Panc1 (cell line): ENCODE measurements at regions not wholly inside any gene's neighbourhood (a gene's known extent, or its start where the extent isn't known, plus 50 kb on each side); places are given as distances from the start of the nearest gene placed in this dataset.

Source experiments
- ATAC-seq: fragments of 200-7000 bp; cut with Tn5 transposase; 2 replicates; pipeline ENCODE4 v1.9.1; 2020; ENCODE audit warnings: mild to moderate bottlenecking, moderate library complexity
- BruUV-seq: library from RNA; stranded (reverse); fragments of 400-500 nt; replicated peaks from 2 replicates; lab custom pipeline; 2021; lab: Mats Ljungman, UMichigan
- CTCF ChIA-PET: fragments of 300-600 bp; sonication (Branson Sonifier 250); formaldehyde crosslinking; loops from one replicate; lab custom pipeline; 2022; ENCODE audit warnings: antibody characterized with exemption; lab: Charles Lee
- POLR2A ChIA-PET: fragments of 300-600 bp; sonication (Branson Sonifier 250); formaldehyde crosslinking; loops from one replicate; lab custom pipeline; 2022; ENCODE audit warnings: antibody characterized with exemption; lab: Charles Lee
- DNase-seq: peaks from one replicate; pipeline ENCODE4 v3.0.0-alpha.2; 2010; ENCODE audit warnings: low read depth, low spot score
- H3K27ac ChIP-seq: 2 replicates; pipeline ENCODE4 v1.5.1; 2011; ENCODE audit warnings: mild to moderate bottlenecking, low read length, inconsistent platforms
- H3K27me3 ChIP-seq: fragments of 200-500 bp; sonication (Bioruptor generic); 2 replicates; pipeline ENCODE4 v1.6.0; 2014; ENCODE audit warnings: low read length, inconsistent platforms; ENCODE audit not compliant: control insufficient read depth, insufficient read depth
- H3K36me3 ChIP-seq: fragments of 200-500 bp; sonication (Bioruptor generic); 2 replicates; pipeline ENCODE4 v1.5.1; 2014; ENCODE audit warnings: inconsistent platforms, mild to moderate bottlenecking, low read length, moderate library complexity; ENCODE audit not compliant: control insufficient read depth, insufficient read depth
- H3K4me1 ChIP-seq: 2 replicates; pipeline ENCODE4 v1.5.1; 2011; ENCODE audit warnings: inconsistent platforms, mild to moderate bottlenecking, low read length, moderate library complexity; ENCODE audit not compliant: control insufficient read depth, insufficient read depth
- H3K4me3 ChIP-seq, 2 experiments: 2 replicates each; pipeline ENCODE4 v1.5.1; 2011 to 2012; ENCODE audit warnings: low read depth in 2 of 2, low read length in 2 of 2, mild to moderate bottlenecking in 2 of 2, inconsistent platforms in 1 of 2, moderate library complexity in 1 of 2
- H3K9me3 ChIP-seq: fragments of 200-500 bp; sonication (Bioruptor generic); 2 replicates; pipeline ENCODE4 v1.5.1; 2014; ENCODE audit warnings: low read depth, mild to moderate bottlenecking, inconsistent platforms, low read length, moderate library complexity; ENCODE audit not compliant: control insufficient read depth, insufficient read depth
- POLR2AphosphoS5 ChIP-seq: IDR thresholded peaks from 2 replicates; pipeline ENCODE4 v1.6.1; 2012; ENCODE audit warnings: mild to moderate bottlenecking, low read depth, low read length, moderate library complexity
- SIN3A ChIP-seq: IDR thresholded peaks from 2 replicates; pipeline ENCODE4 v1.6.1; 2012; ENCODE audit warnings: low read depth, mild to moderate bottlenecking, low read length, moderate library complexity, borderline replicate concordance; ENCODE audit not compliant: insufficient read depth
- TCF7L2 ChIP-seq: IDR thresholded peaks from 2 replicates; pipeline ENCODE4 v1.6.1; 2011; ENCODE audit warnings: mild to moderate bottlenecking, low read depth, low read length, inconsistent platforms
- in situ Hi-C: cut with HindIII; loops from 2 replicates; pipeline ENCODE4 v1.10.0; 2016; ENCODE audit warnings: low sequenced_read_pairs, low pct_unique_long_range_greater_than_20kb
- intact Hi-C: fragments of 100-400 bp; cut with micrococcal nuclease; formaldehyde crosslinking; loops from one replicate; pipeline ENCODE4 v1.10.0; 2022; ENCODE audit not compliant: unreplicated experiment
- TF ChIP-seq, protein P1 (sequence below), 2 experiments: IDR thresholded peaks; 2 replicates each; pipeline ENCODE4 v1.6.1; 2011 to 2012; ENCODE audit warnings: low read depth in 2 of 2, control low read depth in 1 of 2, low read length in 1 of 2, mild to moderate bottlenecking in 1 of 2, moderate library complexity in 1 of 2; ENCODE audit not compliant: insufficient read depth in 1 of 2
- TF ChIP-seq, protein P2 (sequence below): fragments of 450-650 bp; IDR thresholded peaks from 2 replicates; pipeline ENCODE4 v1.5.1; 2017; ENCODE audit warnings: mild to moderate bottlenecking

DNA sequence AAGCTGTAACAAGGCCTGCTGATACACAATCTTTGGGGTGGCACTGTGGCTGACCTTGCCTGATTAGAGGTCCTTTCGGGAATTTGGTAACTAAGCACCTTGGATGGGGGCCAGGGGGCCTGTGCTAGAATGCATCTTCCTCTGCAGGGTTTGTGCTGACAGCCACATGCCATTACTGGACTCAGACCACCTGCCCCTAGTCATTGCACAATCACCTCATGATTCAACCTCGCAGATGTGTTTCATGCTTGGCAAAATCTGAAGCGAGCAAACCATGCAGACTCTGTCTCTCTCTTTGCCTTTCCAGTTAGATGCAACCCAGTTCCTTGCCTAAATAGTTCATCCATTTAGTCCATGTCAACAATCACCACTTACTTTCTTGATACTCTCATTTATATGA, 96.5 kb upstream of the ERCC6L2 start:
- TF ChIP-seq SIN3A = no peak
- no peak for TF ChIP-seq TCF7L2
- TF ChIP-seq, protein P1, sequence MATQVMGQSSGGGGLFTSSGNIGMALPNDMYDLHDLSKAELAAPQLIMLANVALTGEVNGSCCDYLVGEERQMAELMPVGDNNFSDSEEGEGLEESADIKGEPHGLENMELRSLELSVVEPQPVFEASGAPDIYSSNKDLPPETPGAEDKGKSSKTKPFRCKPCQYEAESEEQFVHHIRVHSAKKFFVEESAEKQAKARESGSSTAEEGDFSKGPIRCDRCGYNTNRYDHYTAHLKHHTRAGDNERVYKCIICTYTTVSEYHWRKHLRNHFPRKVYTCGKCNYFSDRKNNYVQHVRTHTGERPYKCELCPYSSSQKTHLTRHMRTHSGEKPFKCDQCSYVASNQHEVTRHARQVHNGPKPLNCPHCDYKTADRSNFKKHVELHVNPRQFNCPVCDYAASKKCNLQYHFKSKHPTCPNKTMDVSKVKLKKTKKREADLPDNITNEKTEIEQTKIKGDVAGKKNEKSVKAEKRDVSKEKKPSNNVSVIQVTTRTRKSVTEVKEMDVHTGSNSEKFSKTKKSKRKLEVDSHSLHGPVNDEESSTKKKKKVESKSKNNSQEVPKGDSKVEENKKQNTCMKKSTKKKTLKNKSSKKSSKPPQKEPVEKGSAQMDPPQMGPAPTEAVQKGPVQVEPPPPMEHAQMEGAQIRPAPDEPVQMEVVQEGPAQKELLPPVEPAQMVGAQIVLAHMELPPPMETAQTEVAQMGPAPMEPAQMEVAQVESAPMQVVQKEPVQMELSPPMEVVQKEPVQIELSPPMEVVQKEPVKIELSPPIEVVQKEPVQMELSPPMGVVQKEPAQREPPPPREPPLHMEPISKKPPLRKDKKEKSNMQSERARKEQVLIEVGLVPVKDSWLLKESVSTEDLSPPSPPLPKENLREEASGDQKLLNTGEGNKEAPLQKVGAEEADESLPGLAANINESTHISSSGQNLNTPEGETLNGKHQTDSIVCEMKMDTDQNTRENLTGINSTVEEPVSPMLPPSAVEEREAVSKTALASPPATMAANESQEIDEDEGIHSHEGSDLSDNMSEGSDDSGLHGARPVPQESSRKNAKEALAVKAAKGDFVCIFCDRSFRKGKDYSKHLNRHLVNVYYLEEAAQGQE (IDR thresholded peaks at IDR 0.05; ENCODE audit: insufficient read depth in 1 of 2, low read depth in 2 of 2, low read length in 1 of 2) = no peak
- TF ChIP-seq, protein P2, sequence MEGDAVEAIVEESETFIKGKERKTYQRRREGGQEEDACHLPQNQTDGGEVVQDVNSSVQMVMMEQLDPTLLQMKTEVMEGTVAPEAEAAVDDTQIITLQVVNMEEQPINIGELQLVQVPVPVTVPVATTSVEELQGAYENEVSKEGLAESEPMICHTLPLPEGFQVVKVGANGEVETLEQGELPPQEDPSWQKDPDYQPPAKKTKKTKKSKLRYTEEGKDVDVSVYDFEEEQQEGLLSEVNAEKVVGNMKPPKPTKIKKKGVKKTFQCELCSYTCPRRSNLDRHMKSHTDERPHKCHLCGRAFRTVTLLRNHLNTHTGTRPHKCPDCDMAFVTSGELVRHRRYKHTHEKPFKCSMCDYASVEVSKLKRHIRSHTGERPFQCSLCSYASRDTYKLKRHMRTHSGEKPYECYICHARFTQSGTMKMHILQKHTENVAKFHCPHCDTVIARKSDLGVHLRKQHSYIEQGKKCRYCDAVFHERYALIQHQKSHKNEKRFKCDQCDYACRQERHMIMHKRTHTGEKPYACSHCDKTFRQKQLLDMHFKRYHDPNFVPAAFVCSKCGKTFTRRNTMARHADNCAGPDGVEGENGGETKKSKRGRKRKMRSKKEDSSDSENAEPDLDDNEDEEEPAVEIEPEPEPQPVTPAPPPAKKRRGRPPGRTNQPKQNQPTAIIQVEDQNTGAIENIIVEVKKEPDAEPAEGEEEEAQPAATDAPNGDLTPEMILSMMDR = no peak
- no peak for TF ChIP-seq POLR2AphosphoS5
- Histone ChIP-seq H3K9me3 (no peaks in the 10 kb centered on the region), H3K36me3 (no peaks in the 10 kb centered on the region), H3K27me3 (no peaks in the 10 kb centered on the region), H3K4me3 (no peak overlapping the region), H3K27ac (no peak overlapping the region), H3K4me1 (no peaks in the 10 kb centered on the region)
- ATAC-seq = no peak
- no peak for DNase-seq
- ChIA-PET POLR2A (no interaction called here), CTCF (no interaction called here)
- BruUV-seq = no TSS peak
- intact Hi-C loops = no loop called here
- in situ Hi-C loops = no loop called here

DNA sequence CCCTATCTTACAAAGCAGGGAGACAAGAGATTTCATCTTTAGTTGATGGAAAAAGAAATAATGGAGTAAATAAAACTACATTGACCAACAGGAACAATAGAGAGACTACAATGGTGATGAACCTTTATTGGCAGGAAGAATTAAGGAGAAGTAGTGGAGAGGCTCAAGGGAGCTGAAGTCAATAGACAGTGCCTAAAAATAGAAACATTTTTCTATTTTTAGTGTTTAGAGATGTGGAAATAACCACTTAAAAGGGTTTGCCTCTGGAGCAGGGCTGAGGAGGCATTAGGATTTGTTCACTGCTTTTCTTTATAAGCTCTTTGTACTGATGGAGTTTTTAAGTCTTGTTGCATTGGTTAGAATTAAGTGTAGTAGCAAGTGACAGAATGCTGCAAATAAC, 98.4 kb upstream of the ERCC6L2 start:
- ChIA-PET CTCF (no interaction called here), POLR2A (no interaction called here)
- DNase-seq (no peak), ATAC-seq (no peak)
- Histone ChIP-seq H3K27ac (no peak overlapping the region), H3K27me3 (no peaks in the 10 kb centered on the region), H3K4me3 (no peak overlapping the region), H3K9me3 (no peaks in the 10 kb centered on the region), H3K36me3 (no peaks in the 10 kb centered on the region), H3K4me1 (no peaks in the 10 kb centered on the region)
- TF ChIP-seq, protein P2 = no peak
- no peak for TF ChIP-seq SIN3A
- no peak for TF ChIP-seq TCF7L2
- TF ChIP-seq POLR2AphosphoS5 = no peak
- TF ChIP-seq, protein P1 (IDR thresholded peaks at IDR 0.05; ENCODE audit: insufficient read depth in 1 of 2, low read depth in 2 of 2, low read length in 1 of 2) = no peak
- in situ Hi-C loops (no loop called here), intact Hi-C loops (no loop called here)
- BruUV-seq = no TSS peak
